Stimulated activated naive CD8-positive, alpha-beta T cell treated with anti-CD3 and anti-CD28 coated beads, Interleukin-15, Interleukin-2, amounts not matched to agents 100 U/mL and 50 U/mL, for 24 hours (primary cell): ENCODE measurements at regions not wholly inside any gene's neighbourhood (a gene's known extent, or its start where the extent isn't known, plus 50 kb on each side); places are given as distances from the start of the nearest gene placed in this dataset.

Source experiments
- ATAC-seq: fragments of 150-1000 bp; cut with Tn5 transposase; one replicate; pipeline ENCODE4 v1.10.0; 2021
- DNase-seq: peaks from one replicate; pipeline ENCODE4 v3.0.0; 2021

GRCh38 chr18:29217124-29217915 is 1040.4 kb upstream of the CDH2 start:
- ATAC-seq, result no peak
- no peak for DNase-seq

GRCh38 chr18:29198834-29199233 is 1021.9 kb upstream of the CDH2 start:
- DNase-seq (no peak), ATAC-seq (no peak)

- no peak for ATAC-seq
- DNase-seq, result no peak
Observed at GRCh38 chr18:29196307-29196706, 1019.4 kb upstream of the CDH2 start.

GRCh38 chr18:29191263-29191662 is 1014.3 kb upstream of the CDH2 start:
- DNase-seq, result no peak
- no peak for ATAC-seq

GRCh38 chr18:29188760-29189159 is 1011.8 kb upstream of the CDH2 start:
- DNase-seq, result no peak
- no peak for ATAC-seq

GRCh38 chr18:29185801-29186200 is 1008.9 kb upstream of the CDH2 start:
- DNase-seq, result no peak

GRCh38 chr18:29184654-29185053 is 1007.7 kb upstream of the CDH2 start:
- ATAC-seq (no peak), DNase-seq (no peak)

More at GRCh38 chr18:29185801-29186200, 1008.9 kb upstream of the CDH2 start:
- ATAC-seq, result no peak

- DNase-seq (no peak), ATAC-seq (no peak)
Observed at GRCh38 chr18:29181151-29181901, 1004.4 kb upstream of the CDH2 start.

- no peak for DNase-seq
- no peak for ATAC-seq
Observed at GRCh38 chr18:29176681-29177080, 999.8 kb upstream of the CDH2 start.

GRCh38 chr18:29174891-29175290 is 998.0 kb upstream of the CDH2 start:
- DNase-seq (no peak), ATAC-seq (no peak)

GRCh38 chr18:29172756-29173067 is 995.8 kb upstream of the CDH2 start:
- DNase-seq (no peak), ATAC-seq (no peak)

- ATAC-seq (no peak), DNase-seq (no peak)
Observed at GRCh38 chr18:29171892-29172755, 995.2 kb upstream of the CDH2 start.

GRCh38 chr18:29169599-29169998 is 992.7 kb upstream of the CDH2 start:
- ATAC-seq (no peak), DNase-seq (no peak)

GRCh38 chr18:29164993-29165599 is 988.2 kb upstream of the CDH2 start:
- no peak for ATAC-seq
- no peak for DNase-seq

GRCh38 chr18:29164020-29164706 is 987.2 kb upstream of the CDH2 start:
- DNase-seq (no peak), ATAC-seq (no peak)

- ATAC-seq, result no peak
- DNase-seq, result no peak
Observed at GRCh38 chr18:29163596-29163995, 986.7 kb upstream of the CDH2 start.

- ATAC-seq, result no peak
Observed at GRCh38 chr18:29161429-29161828, 984.5 kb upstream of the CDH2 start.

GRCh38 chr18:29160170-29160569 is 983.2 kb upstream of the CDH2 start:
- DNase-seq (no peak), ATAC-seq (no peak)

More at GRCh38 chr18:29161429-29161828, 984.5 kb upstream of the CDH2 start:
- DNase-seq, result no peak

- DNase-seq, result no peak
- no peak for ATAC-seq
Observed at GRCh38 chr18:29157905-29158304, 981.0 kb upstream of the CDH2 start.

- DNase-seq, result no peak
Observed at GRCh38 chr18:29157057-29157780, 980.3 kb upstream of the CDH2 start.

GRCh38 chr18:29156531-29156930 is 979.6 kb upstream of the CDH2 start:
- DNase-seq, result no peak
- ATAC-seq, result no peak

More at GRCh38 chr18:29157057-29157780, 980.3 kb upstream of the CDH2 start:
- ATAC-seq, result no peak
